ENCODE measurements at regions not wholly inside any gene's neighbourhood (a gene's known extent, or its start where the extent isn't known, plus 50 kb on each side); places are given as distances from the start of the nearest gene placed in this dataset.

GRCh38 chr2:181741756-181742155, 61.4 kb upstream of the NEUROD1 start (continued):
- TF ChIP-seq TSHZ1 (CRISPR knock-in tag; IDR thresholded peaks at IDR 0.05) (no peak), ZNF217 (CRISPR knock-in tag; IDR thresholded peaks at IDR 0.05) (no peak), IRF2 (CRISPR knock-in tag; IDR thresholded peaks at IDR 0.05) (no peak), NR3C1 (CRISPR knock-in tag; IDR thresholded peaks at IDR 0.05) (no peak)

GRCh38 chr2:181742361-181742760, 62.0 kb upstream of the NEUROD1 start:
- no peak for FAIRE-seq
- WGBS (ENCODE audit: insufficient coverage, low coverage, missing lambda C conversion rate): 2% methylated on average over 3 of the region's 3 CpGs
- Histone ChIP-seq H3K9ac (ENCODE audit: insufficient read depth in 1 of 2, low read depth in 2 of 2, low read length in 2 of 2) (no peak overlapping the region), H3K4me3 (no peak overlapping the region), H3K79me2 (ENCODE audit: control insufficient read depth, insufficient read depth, low read length) (no peaks in the 10 kb centered on the region), H2AFZ (ENCODE audit: low read depth, low read length) (no peak overlapping the region), H3K4me1 (replicated peaks in 1 of 2; ENCODE audit: control insufficient read depth in 2 of 2, insufficient read depth in 2 of 2, low read length in 2 of 2) (no peaks in the 10 kb centered on the region), H3K27me3 (ENCODE audit: control insufficient read depth in 2 of 2, insufficient read depth in 2 of 2, low read length in 2 of 2) (no peaks in the 10 kb centered on the region), H3K9me3 (replicated peaks; ENCODE audit: control insufficient read depth, insufficient read depth, low read depth, low read length) (no peaks in the 10 kb centered on the region), H4K20me1 (replicated peaks; ENCODE audit: control insufficient read depth, insufficient read depth, low read length) (no peaks in the 10 kb centered on the region), H3K9me1 (ENCODE audit: control insufficient read depth, insufficient read depth, low read length) (no peaks in the 10 kb centered on the region), H3K4me2 (ENCODE audit: insufficient read depth, low read length) (no peak overlapping the region), H3K27ac (ENCODE audit: extremely low read depth, low read depth, low read length) (no peak overlapping the region), H3K36me3 (ENCODE audit: control insufficient read depth, insufficient read depth, low read length) (no peaks in the 10 kb centered on the region)
- intact Hi-C loops (cut with micrococcal nuclease): loop anchor here (1.0 to 5.0 kb wide), 4 partner anchors 162 to 907 kb away; no protein-coding TSS in a partner anchor
- no TSS peak for BruUV-seq (replicated peaks)
- in situ Hi-C loops (cut with MboI): loop anchor here (25.0 kb wide), 1 partner anchor 920 kb away; no protein-coding TSS in a partner anchor
- POLR2A ChIA-PET: interaction anchor here (0.6 to 1.0 kb wide), 6 partner anchors 12 to 238 kb away, joined by 3 to 5 read pairs (median 4); no protein-coding TSS in a partner anchor
- no peak for TF ChIP-seq RBM25 (IDR thresholded peaks at IDR 0.05; ENCODE audit: low read depth, low read length, severe bottlenecking)
- TF ChIP-seq TFE3 (CRISPR knock-in tag; IDR thresholded peaks at IDR 0.05): peak; percentile 82
- CTCF ChIA-PET (ENCODE audit: low intra/inter-chr PET ratio): interaction anchor here (0.7 to 2.6 kb wide), 5 partner anchors 112 to 908 kb away, joined by 3 to 23 read pairs (median 5); no protein-coding TSS in a partner anchor
- ATAC-seq: no peak
- no peak for DNase-seq (ENCODE audit: extremely low read depth in 1 of 4, low spot score in 3 of 4)
